H9 (cell line): ENCODE measurements at regions not wholly inside any gene's neighbourhood (a gene's known extent, or its start where the extent isn't known, plus 50 kb on each side); places are given as distances from the start of the nearest gene placed in this dataset.

Source experiments
- DNase-seq: peaks from one replicate; pipeline ENCODE4 v3.0.0-alpha.2; 2017
- H2AFZ ChIP-seq: one replicate; pipeline ENCODE4 v1.6.1; 2013; ENCODE audit warnings: mild to moderate bottlenecking, low read length, control low read depth, moderate library complexity
- H2AK5ac ChIP-seq: 2 replicates; pipeline ENCODE4 v1.6.1; 2013; ENCODE audit warnings: low read length, control low read depth, mixed read lengths; ENCODE audit not compliant: insufficient read length
- H2BK120ac ChIP-seq: one replicate; pipeline ENCODE4 v1.6.1; 2013; ENCODE audit warnings: low read depth, mild to moderate bottlenecking, low read length, control low read depth, inconsistent platforms; ENCODE audit not compliant: poor library complexity, severe bottlenecking
- H2BK12ac ChIP-seq: 2 replicates; pipeline ENCODE4 v1.6.1; 2013; ENCODE audit warnings: low read length, control low read depth, mixed read lengths, low read depth; ENCODE audit not compliant: insufficient read length
- H2BK15ac ChIP-seq: 2 replicates; pipeline ENCODE4 v1.6.1; 2013; ENCODE audit warnings: low read depth, low read length, control low read depth
- H2BK20ac ChIP-seq: one replicate; pipeline ENCODE4 v1.6.1; 2013; ENCODE audit warnings: low read depth, mild to moderate bottlenecking, low read length, control low read depth, inconsistent platforms; ENCODE audit not compliant: poor library complexity, severe bottlenecking
- H2BK5ac ChIP-seq: 2 replicates; pipeline ENCODE4 v1.6.1; 2013; ENCODE audit warnings: low read length, control low read depth, mixed read lengths; ENCODE audit not compliant: insufficient read length
- H3K14ac ChIP-seq: 2 replicates; pipeline ENCODE4 v1.6.1; 2013; ENCODE audit warnings: low read length, control low read depth; ENCODE audit not compliant: insufficient read depth
- H3K18ac ChIP-seq: 2 replicates; pipeline ENCODE4 v1.6.1; 2013; ENCODE audit warnings: low read depth, mild to moderate bottlenecking, mixed read lengths, low read length, control low read depth; ENCODE audit not compliant: insufficient read length
- H3K23ac ChIP-seq: 2 replicates; pipeline ENCODE4 v1.6.1; 2013; ENCODE audit warnings: low read length, control low read depth, mixed read lengths, low read depth; ENCODE audit not compliant: insufficient read length
- H3K23me2 ChIP-seq: 2 replicates; pipeline ENCODE4 v1.6.1; 2013; ENCODE audit warnings: low read depth, mild to moderate bottlenecking, mixed read lengths, low read length, control low read depth; ENCODE audit not compliant: insufficient read length, poor library complexity, severe bottlenecking
- H3K27ac ChIP-seq: 2 replicates; pipeline ENCODE4 v1.5.1; 2013; ENCODE audit warnings: low read length, control low read depth, mixed read lengths, low read depth; ENCODE audit not compliant: insufficient read length
- H3K27me3 ChIP-seq: 2 replicates; pipeline ENCODE4 v1.6.1; 2013; ENCODE audit warnings: low read length, control low read depth, inconsistent platforms; ENCODE audit not compliant: insufficient read depth
- H3K4ac ChIP-seq: 2 replicates; pipeline ENCODE4 v1.6.1; 2013; ENCODE audit warnings: low read depth, mild to moderate bottlenecking, control low read depth, inconsistent platforms, low read length, moderate library complexity
- H3K4me1 ChIP-seq: 2 replicates; pipeline ENCODE4 v1.6.1; 2013; ENCODE audit warnings: low read length, control low read depth, inconsistent platforms; ENCODE audit not compliant: insufficient read depth
- H3K4me2 ChIP-seq: 2 replicates; pipeline ENCODE4 v1.6.1; 2013; ENCODE audit warnings: low read length, control low read depth, mixed read lengths; ENCODE audit not compliant: insufficient read length, insufficient read depth
- H3K56ac ChIP-seq: 2 replicates; pipeline ENCODE4 v1.6.1; 2013; ENCODE audit warnings: low read depth, mild to moderate bottlenecking, mixed read lengths, low read length, control low read depth; ENCODE audit not compliant: insufficient read length
- H3K79me1 ChIP-seq: 2 replicates; pipeline ENCODE4 v1.6.1; 2013; ENCODE audit warnings: low read depth, mild to moderate bottlenecking, moderate library complexity, low read length, control low read depth, inconsistent platforms; ENCODE audit not compliant: insufficient read depth, poor library complexity, severe bottlenecking
- H3K79me2 ChIP-seq: 2 replicates; pipeline ENCODE4 v1.6.1; 2013; ENCODE audit warnings: low read length, control low read depth, inconsistent platforms; ENCODE audit not compliant: insufficient read depth
- H3K9ac ChIP-seq: 2 replicates; pipeline ENCODE4 v1.6.1; 2013; ENCODE audit warnings: low read length, control low read depth, mixed read lengths; ENCODE audit not compliant: insufficient read length; ENCODE audit errors: extremely low read depth
- H3K9me3 ChIP-seq: one replicate; pipeline ENCODE4 v1.6.1; 2013; ENCODE audit warnings: low read depth, low read length, inconsistent platforms; ENCODE audit not compliant: control insufficient read depth
- H3T11ph ChIP-seq: one replicate; pipeline ENCODE4 v1.6.1; 2013; ENCODE audit warnings: mild to moderate bottlenecking, low read length, control low read depth, inconsistent platforms
- H4K20me1 ChIP-seq: one replicate; pipeline ENCODE4 v1.6.1; 2013; ENCODE audit not compliant: control insufficient read depth, insufficient read length, insufficient read depth
- H4K5ac ChIP-seq: 2 replicates; pipeline ENCODE4 v1.6.1; 2013; ENCODE audit warnings: low read depth, mild to moderate bottlenecking, mixed read lengths, low read length, control low read depth; ENCODE audit not compliant: insufficient read length
- H4K8ac ChIP-seq: replicated peaks from 2 replicates; pipeline ENCODE4 v1.6.1; 2013; ENCODE audit warnings: low read length, control low read depth, mixed read lengths, low read depth; ENCODE audit not compliant: insufficient read length
- H4K91ac ChIP-seq: 2 replicates; pipeline ENCODE4 v1.6.1; 2013; ENCODE audit warnings: low read depth, mild to moderate bottlenecking, moderate library complexity, mixed read lengths, low read length, control low read depth; ENCODE audit not compliant: insufficient read length
- H3K27ac Mint-ChIP-seq, 3 experiments: 2 replicates in 2 of 3; 3 replicates in 1 of 3; pipeline ENCODE4 v1.8.0; 2020 to 2021; ENCODE audit warnings: mixed read lengths in 3 of 3, mild to moderate bottlenecking in 1 of 3, moderate library complexity in 1 of 3
- H3K27me3 Mint-ChIP-seq: 2 replicates; pipeline ENCODE4 v1.8.0; 2021; ENCODE audit warnings: low read depth, mild to moderate bottlenecking, moderate library complexity, mixed read lengths
- H3K36me3 Mint-ChIP-seq, 3 experiments: 2 replicates in 2 of 3; 3 replicates in 1 of 3; pipeline ENCODE4 v1.8.0; 2020 to 2021; ENCODE audit warnings: low read depth in 3 of 3, mixed read lengths in 3 of 3; ENCODE audit not compliant: insufficient read depth in 1 of 3
- H3K4me1 Mint-ChIP-seq, 2 experiments: 2 replicates each; pipeline ENCODE4 v1.8.0; 2020; ENCODE audit warnings: mixed read lengths in 2 of 2
- H3K4me3 Mint-ChIP-seq, 2 experiments: 2 replicates in 1 of 2; 3 replicates in 1 of 2; pipeline ENCODE4 v1.8.0; 2020 to 2021; ENCODE audit warnings: mild to moderate bottlenecking in 2 of 2, mixed read lengths in 2 of 2, moderate library complexity in 1 of 2
- H3K9me3 Mint-ChIP-seq, 2 experiments: 2 replicates in 1 of 2; 3 replicates in 1 of 2; pipeline ENCODE4 v1.8.0; 2020; ENCODE audit warnings: mild to moderate bottlenecking in 2 of 2, mixed read lengths in 2 of 2, moderate library complexity in 1 of 2
- WGBS: extraction: QIAGEN DNeasy Blood & Tissue Kit; methylation state at CpG from one replicate; pipeline ENCODE4 v1.1.7; 2013; ENCODE audit warnings: missing lambda C conversion rate, low lambda C conversion rate, mixed read lengths; ENCODE audit not compliant: insufficient read length; ENCODE audit errors: extremely low coverage; 5-methylcytosine and 5-hydroxymethylcytosine counted together
- TF ChIP-seq, protein P1 (sequence below): fragments of 200-600 bp; sonication (generic); conservative IDR thresholded peaks from 3 replicates; pipeline ENCODE4 v1.8.0; 2021; ENCODE audit warnings: antibody characterized with exemption, mild to moderate bottlenecking

DNA sequence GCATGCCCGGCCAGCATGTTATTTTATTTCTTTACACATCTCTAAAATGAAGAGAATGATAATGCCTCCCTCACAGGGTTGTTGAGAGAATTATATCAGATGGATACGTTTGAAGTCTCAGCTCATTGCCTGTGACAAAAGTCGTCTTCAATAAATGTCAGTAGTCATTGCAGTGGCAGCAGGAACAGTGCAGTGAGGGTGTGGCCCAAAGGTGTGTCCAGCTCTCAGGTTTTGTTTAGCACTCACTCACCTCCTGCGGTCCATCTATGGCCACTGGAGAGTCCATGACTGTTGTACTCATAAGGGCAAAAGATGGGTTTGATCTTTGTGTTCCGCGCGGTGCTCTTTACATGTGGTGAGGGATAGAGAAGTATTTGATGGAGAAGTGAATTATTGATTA, 77.2 kb upstream of the TIAM2 start:
- Mint-ChIP-seq H3K4me3 (no peak overlapping the region), H3K36me3 (no peaks in the 10 kb centered on the region), H3K27ac (peak overlapping the region in 1 of 3 experiments; percentile 5; a peak in 1 of 7 replicates), H3K9me3 (no peaks in the 10 kb centered on the region), H3K27me3 (no peaks in the 10 kb centered on the region), H3K4me1 (peaks cover 0 to 5% of the 10 kb centered on the region in 2 experiments; a peak in 3 of 4 replicates)
- no peak overlapping the region for H3K27ac ChIP-seq
- no peak overlapping the region for H4K8ac ChIP-seq
- H3T11ph ChIP-seq: no peak overlapping the region
- H3K4me1 ChIP-seq: no peaks in the 10 kb centered on the region
- H3K79me1 ChIP-seq: no peaks in the 10 kb centered on the region
- H3K14ac ChIP-seq: no peak overlapping the region
- WGBS: 100% methylated on average over 3 of the region's 7 CpGs
- TF ChIP-seq, protein P1, sequence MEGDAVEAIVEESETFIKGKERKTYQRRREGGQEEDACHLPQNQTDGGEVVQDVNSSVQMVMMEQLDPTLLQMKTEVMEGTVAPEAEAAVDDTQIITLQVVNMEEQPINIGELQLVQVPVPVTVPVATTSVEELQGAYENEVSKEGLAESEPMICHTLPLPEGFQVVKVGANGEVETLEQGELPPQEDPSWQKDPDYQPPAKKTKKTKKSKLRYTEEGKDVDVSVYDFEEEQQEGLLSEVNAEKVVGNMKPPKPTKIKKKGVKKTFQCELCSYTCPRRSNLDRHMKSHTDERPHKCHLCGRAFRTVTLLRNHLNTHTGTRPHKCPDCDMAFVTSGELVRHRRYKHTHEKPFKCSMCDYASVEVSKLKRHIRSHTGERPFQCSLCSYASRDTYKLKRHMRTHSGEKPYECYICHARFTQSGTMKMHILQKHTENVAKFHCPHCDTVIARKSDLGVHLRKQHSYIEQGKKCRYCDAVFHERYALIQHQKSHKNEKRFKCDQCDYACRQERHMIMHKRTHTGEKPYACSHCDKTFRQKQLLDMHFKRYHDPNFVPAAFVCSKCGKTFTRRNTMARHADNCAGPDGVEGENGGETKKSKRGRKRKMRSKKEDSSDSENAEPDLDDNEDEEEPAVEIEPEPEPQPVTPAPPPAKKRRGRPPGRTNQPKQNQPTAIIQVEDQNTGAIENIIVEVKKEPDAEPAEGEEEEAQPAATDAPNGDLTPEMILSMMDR: no peak
- H2BK20ac ChIP-seq: no peak overlapping the region
- H2BK5ac ChIP-seq: no peak overlapping the region
- H3K23me2 ChIP-seq: no peaks in the 10 kb centered on the region
- H2AFZ ChIP-seq: no peak overlapping the region
- H3K9me3 ChIP-seq: no peaks in the 10 kb centered on the region
- H3K4ac ChIP-seq: no peak overlapping the region
- H3K56ac ChIP-seq: no peak overlapping the region
- no peaks in the 10 kb centered on the region for H4K20me1 ChIP-seq
- no peak overlapping the region for H2BK120ac ChIP-seq
- H4K91ac ChIP-seq: no peak overlapping the region
- DNase-seq: no peak
- H2BK15ac ChIP-seq: no peak overlapping the region
- H3K9ac ChIP-seq: no peak overlapping the region
- H3K4me2 ChIP-seq: no peak overlapping the region
- H2BK12ac ChIP-seq: no peak overlapping the region
- H3K79me2 ChIP-seq: no peaks in the 10 kb centered on the region
- H4K5ac ChIP-seq: no peak overlapping the region
- H2AK5ac ChIP-seq: no peak overlapping the region
- H3K23ac ChIP-seq: no peak overlapping the region
- no peaks in the 10 kb centered on the region for H3K27me3 ChIP-seq
- H3K18ac ChIP-seq: no peak overlapping the region
